HEK293 (cell line): ENCODE measurements at regions not wholly inside any gene's neighbourhood (a gene's known extent, or its start where the extent isn't known, plus 50 kb on each side); places are given as distances from the start of the nearest gene placed in this dataset.

ENCODE experiments used
- CTCF ChIP-seq: fragments of 450-650 bp; formaldehyde crosslinking; IDR thresholded peaks from 2 replicates; pipeline ENCODE4 v1.5.1; 2016; ENCODE audit warnings: missing biosample characterization, missing genetic modification characterization
- ELK4 ChIP-seq: IDR thresholded peaks from 2 replicates; pipeline ENCODE4 v1.6.1; 2011; ENCODE audit warnings: mild to moderate bottlenecking, low read depth, low read length, borderline replicate concordance
- HOXA7 ChIP-seq: sonication (generic); formaldehyde crosslinking; IDR thresholded peaks from 2 replicates; pipeline ENCODE4 v1.8.1; 2022; ENCODE audit warnings: missing genetic modification reagents, borderline replicate concordance
- KLF9 ChIP-seq: fragments of 450-650 bp; formaldehyde crosslinking; IDR thresholded peaks from 2 replicates; pipeline ENCODE4 v1.5.1; 2016; ENCODE audit warnings: missing biosample characterization, missing genetic modification characterization, low read depth
- REST ChIP-seq: fragments of 450-650 bp; formaldehyde crosslinking; IDR thresholded peaks from 2 replicates; pipeline ENCODE4 v1.5.1; 2016; ENCODE audit warnings: missing biosample characterization, missing genetic modification characterization
- ZNF548 ChIP-seq: fragments of 450-650 bp; formaldehyde crosslinking; IDR thresholded peaks from 2 replicates; pipeline ENCODE4 v1.5.1; 2016; ENCODE audit warnings: missing biosample characterization, missing genetic modification characterization

- no peak for TF ChIP-seq KLF9
- no peak for TF ChIP-seq HOXA7
- TF ChIP-seq CTCF (tag by site-specific recombination), result no peak
- no peak for TF ChIP-seq ZNF548 (tag by site-specific recombination)
- no peak for TF ChIP-seq ELK4
- no peak for TF ChIP-seq REST (tag by site-specific recombination)
Measured at GRCh38 chr20:11261533-11262000, 587.8 kb upstream of the JAG1 start.
